ENCODE measurements at regions not wholly inside any gene's neighbourhood (a gene's known extent, or its start where the extent isn't known, plus 50 kb on each side); places are given as distances from the start of the nearest gene placed in this dataset.

DNA sequence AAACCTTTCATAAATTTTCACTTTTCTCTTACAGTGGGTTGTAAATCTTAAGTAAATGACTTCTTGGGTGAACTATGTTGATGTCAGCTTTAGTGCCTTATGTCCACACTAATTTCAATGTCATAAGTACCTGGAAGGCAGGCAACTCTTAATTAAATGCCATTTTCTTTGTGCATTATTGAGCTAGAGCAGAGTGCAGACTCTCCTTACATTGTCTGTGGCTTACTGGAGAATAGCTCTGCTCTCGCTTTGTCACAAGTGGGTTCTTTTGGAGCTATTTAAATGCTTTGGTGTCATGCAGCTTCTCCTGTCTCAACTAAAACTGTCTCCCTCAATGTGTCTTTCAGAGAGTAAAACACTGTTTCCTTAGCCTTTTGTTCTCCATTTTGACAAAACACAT lies 411.6 kb downstream of the STIM2 start:
- no peak for DNase-seq

DNA sequence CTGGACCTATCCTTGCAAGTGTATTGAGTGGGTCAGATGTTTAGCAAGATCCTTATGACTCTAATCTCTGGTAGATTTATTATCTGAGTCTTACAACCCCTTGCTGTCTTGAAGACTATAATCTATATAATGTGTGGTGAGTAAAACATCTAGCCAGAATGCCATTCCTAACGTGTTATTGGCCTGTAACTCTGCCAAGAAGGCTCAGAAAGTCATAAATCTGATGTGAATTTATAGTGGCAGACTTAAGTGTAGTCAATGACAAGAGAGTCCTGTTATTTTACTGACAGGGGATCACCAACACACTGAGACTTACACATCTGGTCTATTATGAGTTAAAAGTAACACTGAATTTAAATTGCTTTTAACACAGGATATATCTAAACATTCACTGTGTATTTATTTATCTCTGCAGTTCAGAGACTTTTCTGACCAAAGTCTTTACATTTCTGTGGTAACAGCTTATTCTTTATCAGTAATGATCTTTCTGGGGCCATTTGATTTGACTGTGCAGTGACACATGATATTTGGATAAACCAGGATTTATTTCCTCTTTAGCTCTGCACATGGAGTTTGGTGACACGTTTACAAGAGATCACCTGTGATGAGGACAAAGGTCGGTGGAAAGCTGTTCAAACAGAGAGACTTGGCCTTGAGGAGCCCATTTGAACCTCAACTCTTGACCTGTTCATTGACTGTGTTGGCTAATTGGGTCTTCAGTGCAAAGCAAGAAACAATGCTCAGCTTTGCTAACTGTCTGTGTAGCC lies 415.8 kb downstream of the STIM2 start:
- no peak for DNase-seq

DNA sequence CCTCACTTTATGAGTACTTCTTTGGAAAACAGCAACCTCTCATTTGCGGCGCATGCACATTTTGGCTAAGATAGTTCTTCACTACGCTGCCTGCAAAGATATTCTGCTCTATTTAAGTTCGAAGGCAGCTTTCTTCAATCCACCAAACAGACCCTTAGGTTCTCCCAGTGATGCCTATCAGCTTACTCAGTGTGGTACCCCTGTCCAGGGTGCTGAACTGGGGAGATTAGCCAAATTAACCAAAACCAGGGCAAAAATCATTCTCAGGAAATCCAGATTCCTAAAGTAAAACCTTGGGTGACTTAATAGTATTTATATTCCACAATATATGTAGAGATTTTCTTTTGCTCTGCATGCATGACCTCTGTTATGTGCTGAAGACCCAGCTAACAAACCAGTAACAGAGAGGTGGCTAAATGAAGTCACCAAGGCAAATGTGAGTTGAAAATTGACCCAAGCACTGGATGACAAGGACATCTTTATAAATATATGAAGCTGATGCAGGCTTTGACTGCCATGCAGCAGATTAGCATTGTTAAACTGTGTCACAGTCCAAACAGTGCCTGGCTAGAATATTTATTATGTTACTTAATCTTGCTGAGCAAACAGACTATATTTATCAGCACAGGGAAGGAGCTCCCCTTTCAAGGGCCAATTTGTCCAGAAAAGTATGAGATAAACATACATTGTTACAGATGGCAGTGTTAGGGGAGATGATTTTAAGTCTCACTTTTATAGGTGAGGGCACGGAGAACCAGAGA lies 418.2 kb downstream of the STIM2 start:
- peak; percentile 73 for DNase-seq

DNA sequence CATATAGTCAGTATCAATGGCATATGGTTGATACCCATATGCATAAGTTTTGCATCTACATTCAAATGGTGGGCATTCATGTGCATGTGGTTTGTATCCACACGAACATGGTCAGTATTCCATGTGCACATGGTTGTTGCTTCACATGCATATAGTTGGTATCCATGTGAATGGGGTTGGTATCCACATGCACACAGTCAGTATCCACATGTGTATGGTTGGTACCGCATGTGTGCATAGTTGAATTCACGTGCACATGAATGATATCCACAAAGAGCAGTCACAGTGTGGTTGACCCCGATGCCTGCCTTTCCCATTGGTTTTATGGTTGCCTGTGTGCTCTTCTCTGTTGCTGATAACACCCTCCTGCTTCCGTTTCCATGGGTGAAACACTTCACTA lies 427.9 kb downstream of the STIM2 start:
- DNase-seq = no peak

GRCh38 chr4:27289704-27290103 lies 429.1 kb downstream of the STIM2 start:
- no peak for DNase-seq

DNA sequence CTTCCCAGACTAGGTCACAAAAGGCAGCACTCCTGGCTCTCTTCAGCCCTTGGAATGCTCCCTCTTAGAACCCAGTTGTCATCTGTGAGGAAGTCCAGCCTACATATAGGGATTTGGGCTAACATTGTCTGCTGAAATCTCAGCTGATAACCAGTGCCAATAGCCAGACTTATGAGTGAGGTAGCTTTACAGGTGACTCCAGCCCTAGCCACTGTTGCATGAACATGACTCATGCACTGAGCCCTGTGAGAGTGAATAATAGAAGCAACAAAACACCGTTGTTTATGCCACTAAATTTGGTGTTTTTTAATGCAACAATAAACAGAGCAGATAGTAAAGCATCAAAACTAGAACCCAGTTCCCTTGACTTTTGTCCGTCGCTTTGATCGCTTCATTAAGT lies 433.2 kb downstream of the STIM2 start:
- no peak for DNase-seq

- peak; percentile 64 for DNase-seq
These were observed 444.1 kb downstream of the STIM2 start for GRCh38 chr4:27304751-27305150.

- DNase-seq = no peak
These were observed 444.6 kb downstream of the STIM2 start for GRCh38 chr4:27305246-27305645.

- peak; percentile 19 for DNase-seq
These were observed 447.7 kb downstream of the STIM2 start for GRCh38 chr4:27308379-27308778.

- no peak for DNase-seq
These were observed 455.0 kb downstream of the STIM2 start for GRCh38 chr4:27315625-27316024.

DNA sequence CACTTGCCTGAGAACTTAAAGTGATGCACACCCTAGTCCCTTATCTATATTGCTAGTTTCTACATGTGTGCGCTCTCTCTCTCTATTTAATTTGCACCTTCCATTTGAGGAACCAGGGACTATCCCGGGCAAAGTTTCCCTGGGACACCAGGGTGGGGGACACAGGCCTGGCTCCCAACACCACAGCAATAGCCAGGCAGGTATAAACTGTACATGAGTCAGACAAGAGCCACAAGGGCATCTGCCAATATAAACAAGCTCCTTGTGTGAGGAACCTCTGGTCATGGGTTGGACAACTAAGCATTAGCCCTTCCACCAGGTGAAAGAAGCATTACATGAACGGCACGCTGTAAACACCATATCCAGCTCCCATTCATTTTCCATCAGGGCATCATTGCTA lies 455.5 kb downstream of the STIM2 start:
- no peak for DNase-seq

- DNase-seq = peak; percentile 73
These were observed 458.1 kb downstream of the STIM2 start for GRCh38 chr4:27318740-27319139.

- DNase-seq = no peak
These were observed 466.4 kb downstream of the STIM2 start for GRCh38 chr4:27326991-27327390.

- no peak for DNase-seq
These were observed 467.0 kb downstream of the STIM2 start for GRCh38 chr4:27327421-27328181.

- no peak for DNase-seq
These were observed 477.9 kb downstream of the STIM2 start for GRCh38 chr4:27338530-27338929.

DNA sequence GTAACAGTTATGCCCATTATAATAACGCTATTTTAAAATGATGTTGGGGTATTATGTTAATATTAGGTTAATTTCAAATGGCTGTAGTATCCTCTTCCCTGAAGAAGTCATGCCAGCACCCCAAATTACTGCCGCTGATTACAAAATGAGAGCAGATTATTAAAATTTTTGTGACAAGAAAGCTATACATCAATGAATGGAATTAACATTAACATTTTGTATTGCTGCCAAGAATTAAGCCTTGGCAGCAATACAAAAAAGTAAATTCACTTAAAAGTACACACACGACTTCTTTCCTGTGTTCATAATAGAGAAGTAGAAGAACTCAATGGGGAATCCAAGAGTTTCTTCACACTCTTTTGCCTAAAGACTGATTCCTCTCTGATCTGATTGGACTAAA lies 482.8 kb downstream of the STIM2 start:
- no peak for DNase-seq

DNA sequence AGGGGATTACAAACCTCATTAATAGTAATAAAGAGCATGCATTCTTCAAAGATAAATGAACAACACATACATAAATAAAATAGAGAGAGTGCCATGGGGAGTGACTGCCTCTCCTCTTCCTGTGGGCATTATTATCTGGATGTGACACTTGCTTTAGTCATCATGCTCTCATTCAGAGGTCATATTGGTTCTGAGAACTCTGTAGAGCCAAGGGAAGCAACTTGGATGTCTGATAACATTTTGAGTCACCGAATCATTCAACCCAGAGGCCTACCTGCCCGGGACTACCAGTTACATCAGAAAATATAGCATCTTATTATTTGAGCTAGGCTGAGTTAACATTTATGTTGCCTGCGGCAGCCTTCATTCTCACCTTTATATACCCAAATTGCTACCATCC lies 489.5 kb downstream of the STIM2 start:
- DNase-seq = no peak

- DNase-seq = peak; percentile 29
These were observed 496.6 kb downstream of the STIM2 start for GRCh38 chr4:27357283-27357682.

- no peak for DNase-seq
These were observed 497.6 kb downstream of the STIM2 start for GRCh38 chr4:27358269-27358668.

- DNase-seq = no peak
These were observed 499.5 kb downstream of the STIM2 start for GRCh38 chr4:27360131-27360530.

- peak; percentile 8 for DNase-seq
These were observed 500.2 kb downstream of the STIM2 start for GRCh38 chr4:27360790-27361267.

GRCh38 chr4:27364509-27364908 lies 503.9 kb downstream of the STIM2 start:
- no peak for DNase-seq

GRCh38 chr4:27366104-27366823 lies 505.6 kb downstream of the STIM2 start:
- DNase-seq = no peak

Measured in eye (tissue), 1 donor.